AG09319 (cell line): ENCODE measurements at regions not wholly inside any gene's neighbourhood (a gene's known extent, or its start where the extent isn't known, plus 50 kb on each side); places are given as distances from the start of the nearest gene placed in this dataset.
"Not testable (repeated sequence)": the region's sequence is repeated elsewhere in the genome, so short reads cannot be mapped to it uniquely, and the experiment has no call there.

Experiments used
- DNase-seq: peaks from one replicate; pipeline ENCODE4 v3.0.0-alpha.2; 2010; ENCODE audit warnings: low read depth; ENCODE audit errors: extremely low read depth
- CTCF ChIP-seq: IDR thresholded peaks from 2 replicates; pipeline ENCODE4 v1.5.1; 2011; ENCODE audit warnings: low read depth, mild to moderate bottlenecking, inconsistent platforms, low read length, moderate library complexity

- no peak for TF ChIP-seq CTCF
- no peak for DNase-seq
Observed at GRCh38 chr17:36691606-36692005, 90.2 kb downstream of the MRM1 start.

- no peak for DNase-seq
Observed at GRCh38 chr17:36695082-36695481, 93.7 kb downstream of the MRM1 start.

DNA sequence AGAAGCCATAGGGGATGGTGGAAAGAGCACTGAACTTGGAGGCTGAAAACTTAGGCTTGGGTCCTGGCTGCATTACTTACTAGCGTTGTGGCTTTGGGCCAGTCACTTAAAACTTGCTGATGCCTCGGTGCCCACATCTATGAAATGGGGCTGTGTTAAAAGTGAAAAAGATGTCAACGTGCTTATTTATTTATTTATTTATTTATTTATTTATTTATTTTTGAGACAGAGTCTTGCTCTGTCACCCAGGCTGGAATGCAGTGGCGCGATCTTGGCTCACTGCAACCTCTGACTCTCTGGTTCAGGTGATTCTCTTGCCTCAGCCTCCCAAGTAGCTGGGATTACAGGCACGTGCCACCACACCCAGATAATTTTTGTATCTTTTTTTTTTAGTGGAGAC is 94.3 kb downstream of the MRM1 start:
- DNase-seq: not testable (repeated sequence)

More at GRCh38 chr17:36695082-36695481, 93.7 kb downstream of the MRM1 start:
- TF ChIP-seq CTCF: no peak

- TF ChIP-seq CTCF: no peak
- no peak for DNase-seq
Observed at GRCh38 chr17:36696805-36697204, 95.4 kb downstream of the MRM1 start.

- no peak for DNase-seq
- TF ChIP-seq CTCF: no peak
Observed at GRCh38 chr17:36697903-36698530, 96.6 kb downstream of the MRM1 start.

DNA sequence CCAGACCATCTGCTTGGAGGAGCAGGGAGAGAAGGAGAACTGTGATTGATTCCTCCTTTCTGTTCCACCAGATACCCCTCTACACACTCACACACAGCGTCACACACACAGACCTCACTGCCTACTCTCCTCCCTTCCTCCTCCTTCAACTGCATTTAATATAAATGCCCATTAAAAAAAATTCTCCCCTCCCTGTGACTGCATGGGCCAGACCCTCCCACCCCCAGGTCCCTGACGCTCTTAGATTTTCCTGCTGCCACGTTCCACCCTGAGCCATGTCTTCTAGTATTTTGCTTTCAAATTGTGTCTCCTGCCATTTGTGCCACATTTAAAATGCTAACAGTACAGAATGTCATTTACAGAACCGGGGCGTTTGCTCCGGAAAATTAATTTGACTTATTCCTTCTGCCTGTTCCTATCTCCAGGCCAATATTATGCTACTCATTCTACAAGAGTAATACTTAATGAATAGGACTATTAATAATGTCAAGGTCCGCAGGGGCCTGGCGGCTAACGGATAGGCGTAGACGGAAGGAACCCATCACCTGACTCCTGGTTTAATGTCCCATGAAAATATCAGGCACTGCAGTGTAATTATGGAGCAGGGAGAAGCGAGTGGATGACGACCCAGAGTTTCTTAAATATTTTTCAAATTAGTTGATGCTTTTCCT is 100.2 kb downstream of the MRM1 start:
- TF ChIP-seq CTCF: no peak
- no peak for DNase-seq

DNA sequence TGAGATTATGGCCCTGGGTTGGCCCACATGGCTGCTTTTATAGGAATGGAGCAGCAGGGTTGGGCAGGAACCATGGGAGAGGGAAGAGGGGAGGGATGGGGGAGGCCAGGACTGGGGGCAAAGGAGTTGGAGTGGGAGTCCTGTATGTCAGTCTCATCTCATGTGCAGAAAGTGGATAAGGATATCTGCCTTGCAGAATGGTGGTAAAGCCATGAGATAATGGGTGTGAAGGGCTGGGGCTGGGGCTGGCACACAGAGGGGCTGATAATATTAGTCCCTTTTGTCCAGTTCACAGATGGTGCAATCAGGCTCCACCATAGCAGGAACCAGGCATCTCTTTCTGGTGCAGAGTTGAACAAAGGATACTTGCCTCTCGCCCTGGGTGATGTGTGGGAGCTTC is 101.3 kb downstream of the MRM1 start:
- DNase-seq: no peak
- no peak for TF ChIP-seq CTCF

DNA sequence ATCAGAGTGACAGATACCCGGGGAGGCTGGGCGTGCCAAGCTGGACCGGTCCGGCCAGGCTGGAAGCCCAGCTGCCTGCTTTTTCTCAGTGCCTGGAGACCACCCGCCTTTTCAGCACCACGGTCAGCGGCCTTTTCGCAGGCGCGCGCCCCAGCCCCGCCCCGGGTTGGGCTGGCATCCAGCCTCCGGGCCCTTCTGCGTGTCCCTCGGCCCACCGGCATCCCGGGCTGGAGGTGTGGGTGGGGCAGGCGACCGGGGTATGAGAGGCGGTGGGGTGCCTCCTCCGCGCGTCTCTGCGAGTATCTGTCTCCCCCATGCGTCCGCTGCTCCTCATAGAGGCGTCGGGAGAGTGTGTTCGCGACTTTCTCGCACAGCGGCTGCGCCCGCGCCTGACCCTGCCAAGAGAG is 102.5 kb downstream of the MRM1 start:
- no peak for TF ChIP-seq CTCF
- DNase-seq: no peak
